LHCN-M2 (cell line): ENCODE measurements at regions not wholly inside any gene's neighbourhood (a gene's known extent, or its start where the extent isn't known, plus 50 kb on each side); places are given as distances from the start of the nearest gene placed in this dataset.
"Not testable (repeated sequence)": the region's sequence is repeated elsewhere in the genome, so short reads cannot be mapped to it uniquely, and the experiment has no call there.

ENCODE experiments used
- DNase-seq: peaks from one replicate; pipeline ENCODE4 v3.0.0-alpha.2; 2012; ENCODE audit warnings: low read depth

DNA sequence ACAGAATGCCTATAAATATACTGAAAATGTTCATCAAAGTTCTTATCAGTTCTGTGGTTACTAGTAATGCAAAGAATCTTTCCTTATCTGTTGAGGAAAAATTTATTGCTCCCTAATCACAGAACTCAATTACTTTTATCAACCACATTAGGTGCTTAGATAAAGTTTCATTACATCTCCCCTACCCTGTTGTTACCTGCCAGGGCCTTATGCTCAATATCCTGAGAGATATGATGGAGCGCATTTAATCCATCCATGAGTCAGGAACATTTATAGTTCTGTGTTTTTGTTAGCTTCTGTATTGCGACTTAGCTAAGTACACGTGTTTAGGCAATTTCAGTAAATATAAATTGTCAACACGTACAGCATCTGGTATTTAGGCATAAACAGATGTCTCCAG is 164.3 kb upstream of the ST8SIA4 start:
- no peak for DNase-seq

- no peak for DNase-seq
Observed at GRCh38 chr5:101062902-101063301, 159.8 kb upstream of the ST8SIA4 start.

- no peak for DNase-seq
Observed at GRCh38 chr5:101047181-101047580, 144.1 kb upstream of the ST8SIA4 start.

DNA sequence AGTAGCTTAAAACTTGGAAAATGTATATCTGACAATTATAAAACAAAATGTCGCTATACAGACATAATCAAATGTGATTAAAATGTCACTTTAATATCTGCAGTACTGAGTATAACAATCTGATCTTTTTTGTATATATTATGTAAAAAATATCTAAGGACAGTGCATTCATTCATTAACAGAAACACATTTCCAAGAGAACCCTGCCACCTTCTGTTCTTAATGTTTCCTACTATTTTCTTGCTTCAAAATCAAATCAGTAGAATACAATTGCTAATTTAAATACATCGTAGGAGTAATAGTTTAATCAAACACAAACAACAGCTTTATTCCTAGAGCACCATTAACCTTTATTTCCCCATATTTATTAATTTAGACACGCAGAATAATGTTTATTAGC is 142.6 kb upstream of the ST8SIA4 start:
- peak; percentile 9 for DNase-seq

- DNase-seq = not testable (repeated sequence)
Observed at GRCh38 chr5:101040002-101040401, 136.9 kb upstream of the ST8SIA4 start.

- no peak for DNase-seq
Observed at GRCh38 chr5:101036778-101037177, 133.7 kb upstream of the ST8SIA4 start.

DNA sequence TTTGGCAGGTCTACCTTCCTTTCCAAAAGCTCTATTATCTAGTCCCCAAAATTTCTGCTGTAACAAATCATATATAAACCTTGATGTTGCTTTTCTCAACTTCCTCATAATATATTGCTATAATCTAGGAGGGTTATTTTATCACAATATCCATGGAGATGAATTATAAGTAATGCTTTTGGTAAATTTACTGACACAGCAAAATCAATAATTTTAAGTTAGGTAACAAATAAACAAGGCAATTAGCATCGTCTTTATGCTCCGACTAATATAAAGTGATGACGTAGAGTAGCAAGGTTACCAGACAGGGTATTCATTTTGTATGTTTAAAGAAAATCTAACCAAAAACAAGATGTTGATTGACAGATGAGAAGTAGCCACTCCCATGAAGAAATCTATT is 132.3 kb upstream of the ST8SIA4 start:
- no peak for DNase-seq

DNA sequence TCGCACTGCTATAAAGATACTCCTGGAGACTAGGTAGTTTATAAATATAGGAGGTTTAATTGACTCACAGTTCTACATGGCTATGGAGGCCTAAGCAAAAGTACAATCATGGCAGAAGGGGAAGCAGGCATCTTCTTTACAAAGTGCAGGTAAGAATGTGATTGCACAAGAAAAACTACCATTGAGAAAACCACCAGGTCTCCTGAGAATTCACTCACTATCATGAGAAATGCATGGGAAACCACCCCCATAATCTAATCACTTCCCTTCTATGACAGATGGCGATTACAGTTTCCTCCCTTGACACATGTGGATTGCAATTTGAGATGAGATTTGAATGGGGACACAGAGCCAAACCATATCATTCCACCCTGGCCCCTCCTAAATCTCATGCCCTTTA is 121.2 kb upstream of the ST8SIA4 start:
- no peak for DNase-seq

DNA sequence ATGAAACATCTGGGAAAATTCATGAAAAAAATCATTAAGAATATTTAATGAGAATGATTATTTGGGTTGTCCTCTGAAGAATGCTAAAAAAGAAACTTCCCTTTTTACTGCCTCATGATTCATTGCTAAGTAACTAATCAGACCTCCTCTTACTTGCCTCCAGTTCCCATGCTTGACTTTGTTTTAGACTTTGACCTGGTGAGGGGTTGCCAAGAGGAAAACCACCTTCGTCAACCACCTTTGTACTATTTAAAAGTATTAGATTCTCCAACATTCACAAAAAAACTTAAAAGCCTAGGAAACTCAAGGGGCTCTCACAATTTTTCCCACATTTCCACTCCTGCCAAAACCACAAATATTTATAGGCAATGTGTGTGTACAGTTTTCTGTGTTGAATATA is 115.2 kb upstream of the ST8SIA4 start:
- DNase-seq = no peak

- DNase-seq = no peak
Observed at GRCh38 chr5:101012880-101013279, 109.8 kb upstream of the ST8SIA4 start.

DNA sequence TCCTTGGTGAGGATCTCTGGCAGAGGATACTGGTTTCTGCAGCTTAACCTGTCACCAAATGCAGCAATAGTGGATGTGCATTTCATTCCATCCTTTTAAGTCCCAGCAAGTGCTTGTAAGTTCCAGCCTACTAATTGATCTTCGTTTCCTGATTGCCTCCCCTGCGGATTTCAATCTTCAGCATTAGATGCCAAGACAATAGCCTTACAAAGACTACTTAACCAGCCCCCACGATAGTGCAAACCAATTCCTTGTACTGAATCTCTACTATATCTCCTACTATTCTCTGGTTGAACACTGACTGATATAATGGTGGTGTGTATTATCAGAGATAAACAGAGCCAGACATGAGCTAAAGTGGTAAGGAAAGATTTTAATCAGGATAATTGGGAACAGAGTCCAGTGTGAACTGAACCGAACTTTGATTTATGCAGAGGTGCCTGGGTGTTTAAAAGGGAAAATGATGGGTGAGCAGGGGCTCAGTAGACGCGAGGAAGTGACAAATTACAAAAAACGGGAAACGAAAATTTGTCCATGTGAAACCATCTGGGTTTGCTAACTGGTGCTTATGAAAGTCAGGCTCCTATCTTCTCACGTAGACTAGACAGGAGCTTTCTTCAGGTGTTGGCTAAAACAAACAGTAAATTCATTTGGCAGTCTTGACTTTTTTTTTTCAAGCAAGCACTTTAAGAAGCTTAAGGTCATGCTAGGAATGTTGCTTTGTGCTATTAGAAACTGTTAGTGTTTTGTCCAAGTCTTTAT is 106.9 kb upstream of the ST8SIA4 start:
- no peak for DNase-seq

DNA sequence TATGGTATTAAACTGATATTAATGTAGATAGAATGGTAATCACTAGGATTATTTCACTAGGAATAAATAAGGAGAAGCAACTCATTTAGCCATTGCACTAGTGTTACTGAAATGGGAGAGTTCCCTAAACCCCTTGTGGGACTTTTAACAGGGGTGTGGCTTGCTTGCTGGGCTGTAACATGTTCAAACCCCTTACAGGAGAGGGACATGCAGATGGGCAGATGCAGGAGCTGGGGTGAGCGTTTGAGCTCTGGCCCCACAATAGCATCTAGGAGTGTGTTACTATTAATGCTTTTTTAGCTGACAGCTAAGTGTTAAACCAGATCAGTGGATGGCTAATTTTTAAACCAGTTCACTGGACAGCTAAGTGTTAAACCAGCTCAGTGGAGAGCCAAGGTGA is 89.3 kb upstream of the ST8SIA4 start:
- DNase-seq = no peak

- not testable (repeated sequence) for DNase-seq
Observed at GRCh38 chr5:100983601-100984000, 80.5 kb upstream of the ST8SIA4 start.

DNA sequence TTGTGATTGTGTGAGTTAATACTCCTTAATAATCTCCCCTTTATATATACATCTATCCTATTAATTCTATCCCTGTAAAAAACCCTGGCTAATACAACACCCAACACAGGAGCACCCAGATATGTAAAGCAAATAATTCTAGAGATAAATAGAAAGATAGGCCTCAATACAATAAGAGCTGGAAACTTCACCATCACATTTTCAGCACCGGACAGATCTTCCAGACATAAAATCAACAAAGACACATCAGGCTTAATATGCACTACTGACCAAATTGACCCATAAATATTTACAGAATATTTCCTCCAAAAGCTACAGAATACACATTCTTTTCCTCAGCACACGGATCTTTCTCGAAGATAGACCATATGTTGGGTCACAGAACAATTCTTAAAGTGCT is 71.0 kb upstream of the ST8SIA4 start:
- no peak for DNase-seq

GRCh38 chr5:100970646-100971255 is 67.7 kb upstream of the ST8SIA4 start:
- DNase-seq = peak; percentile 38

DNA sequence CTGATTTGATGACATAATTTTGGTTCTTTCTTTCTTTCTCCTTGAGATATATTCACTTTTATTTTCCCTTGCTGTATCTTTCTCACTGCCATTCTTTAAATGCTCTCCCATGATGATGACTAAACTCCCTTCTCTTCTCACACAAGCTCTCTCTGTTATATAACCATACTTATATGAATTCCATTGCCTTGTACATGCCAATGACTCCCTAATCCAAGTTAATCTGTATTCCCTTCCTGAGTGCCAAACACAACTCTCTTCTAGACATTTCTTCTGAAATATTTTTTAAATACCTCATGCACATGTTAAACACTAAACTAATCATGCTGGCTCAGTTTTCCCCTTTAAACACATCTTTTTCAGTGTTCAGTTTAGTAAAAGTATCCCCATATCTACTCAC is 62.2 kb upstream of the ST8SIA4 start:
- no peak for DNase-seq
